GM19023 (cell line): ENCODE measurements at regions not wholly inside any gene's neighbourhood (a gene's known extent, or its start where the extent isn't known, plus 50 kb on each side); places are given as distances from the start of the nearest gene placed in this dataset.

ENCODE experiments used
- ATAC-seq: cut with Tn5 transposase; IDR thresholded peaks from one replicate; pipeline ENCODE4 v1.9.1; 2021; ENCODE audit warnings: mild to moderate bottlenecking, moderate library complexity; ENCODE audit not compliant: unreplicated experiment

- ATAC-seq: no peak
These were observed 1034.4 kb upstream of the NR2F2 start for GRCh38 chr15:95295896-95296625.

- no peak for ATAC-seq
These were observed 1033.9 kb upstream of the NR2F2 start for GRCh38 chr15:95296643-95297042.

- ATAC-seq: no peak
These were observed 1031.8 kb upstream of the NR2F2 start for GRCh38 chr15:95298729-95299128.

GRCh38 chr15:95300958-95301357, 1029.5 kb upstream of the NR2F2 start:
- ATAC-seq: no peak

DNA sequence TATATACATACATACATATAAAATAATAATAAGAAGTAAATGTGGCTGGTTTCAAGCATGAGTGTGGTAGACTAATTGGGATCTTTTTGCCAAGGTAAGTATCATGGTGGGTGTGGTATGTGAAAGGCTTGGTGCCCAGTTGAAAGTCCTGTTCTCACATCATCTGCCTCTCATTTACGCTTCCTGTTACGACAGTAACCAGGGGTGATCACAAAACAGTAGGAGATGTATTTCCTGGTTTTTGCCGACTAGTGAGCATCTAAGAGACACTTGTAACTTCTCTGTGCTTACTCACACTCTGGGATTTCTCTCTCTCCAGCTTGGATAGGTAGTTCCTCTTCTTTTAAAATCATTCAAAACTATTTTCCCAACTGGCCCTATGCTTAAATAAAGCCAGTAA, 1028.3 kb upstream of the NR2F2 start:
- ATAC-seq: no peak

GRCh38 chr15:95302809-95303208, 1027.7 kb upstream of the NR2F2 start:
- no peak for ATAC-seq

- ATAC-seq: no peak
These were observed 1026.8 kb upstream of the NR2F2 start for GRCh38 chr15:95303713-95304112.

DNA sequence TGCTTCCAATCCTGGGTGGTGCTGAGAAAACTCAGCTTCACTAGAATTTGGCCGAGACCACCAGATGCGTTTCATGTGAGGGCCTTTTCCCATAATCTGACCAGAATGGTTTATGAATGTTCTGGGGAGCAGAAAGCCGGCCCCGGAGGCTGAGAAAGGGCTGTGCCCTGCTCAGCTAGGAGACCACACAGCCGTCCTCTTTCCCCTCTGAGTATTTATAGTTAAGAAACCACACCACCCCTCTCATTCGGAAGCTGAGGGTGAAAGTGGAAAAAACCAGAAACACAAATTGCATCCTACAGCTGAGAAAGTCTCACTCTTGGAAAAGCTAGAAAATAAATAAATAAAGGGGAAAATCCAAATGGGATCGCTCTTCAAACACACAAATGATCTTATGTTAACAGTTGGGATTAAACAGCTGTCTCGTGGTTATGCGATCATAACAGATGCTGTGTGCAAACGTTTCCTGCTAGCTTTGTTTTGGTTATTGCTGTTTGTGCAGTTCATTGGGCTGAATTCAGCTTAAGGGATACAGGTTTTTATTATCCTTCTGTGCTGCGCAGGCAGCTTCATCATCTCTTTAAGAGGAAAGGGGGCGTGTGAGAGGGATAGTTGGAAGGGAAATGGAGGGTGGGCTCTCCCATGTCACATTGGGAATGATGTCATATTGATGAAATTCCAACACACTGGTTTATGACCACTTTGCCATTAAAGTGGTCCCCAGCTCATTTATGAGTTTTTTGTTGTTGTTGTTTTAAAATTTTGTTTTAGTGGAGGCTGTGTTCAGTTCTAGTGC, 1026.2 kb upstream of the NR2F2 start:
- no peak for ATAC-seq

GRCh38 chr15:95304947-95305400, 1025.5 kb upstream of the NR2F2 start:
- ATAC-seq: no peak

- no peak for ATAC-seq
These were observed 1023.4 kb upstream of the NR2F2 start for GRCh38 chr15:95307115-95307514.

DNA sequence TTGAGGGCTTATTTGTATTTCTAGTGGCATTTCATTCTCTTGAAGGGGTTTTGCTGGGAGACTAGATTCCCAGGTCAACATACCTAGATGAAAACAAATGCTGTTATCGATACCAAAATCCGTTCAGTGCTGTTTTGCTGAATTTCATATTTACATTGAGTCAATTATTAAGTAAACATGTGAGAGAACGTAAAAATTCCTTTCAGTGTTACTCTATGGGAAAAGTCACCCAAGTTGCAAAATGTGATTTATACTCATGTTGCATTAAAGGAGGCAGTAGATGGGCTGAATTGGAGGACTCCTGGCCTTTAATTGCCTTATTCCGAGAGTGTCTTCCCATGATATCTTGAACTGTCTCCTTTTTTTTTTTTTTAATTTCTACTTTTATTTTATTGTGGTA, 1011.3 kb upstream of the NR2F2 start:
- no peak for ATAC-seq

DNA sequence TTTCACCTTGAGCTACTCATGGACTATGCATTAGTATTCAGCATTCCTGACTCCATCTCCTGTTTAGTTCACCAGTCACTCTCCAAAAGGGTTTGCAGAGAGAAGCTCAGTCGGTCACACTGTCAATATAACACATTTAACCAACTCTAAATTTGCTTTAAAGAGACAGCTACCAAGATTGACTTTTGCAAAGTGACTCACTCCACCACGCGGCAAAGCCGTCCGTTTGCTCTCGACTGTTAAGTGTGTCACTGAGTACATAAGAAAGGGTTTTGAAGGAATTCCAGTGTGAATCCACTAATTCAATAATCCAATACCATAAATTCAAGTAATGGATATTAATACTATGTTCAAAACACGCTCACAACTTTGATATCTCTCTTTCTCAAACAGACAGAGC, 1006.7 kb upstream of the NR2F2 start:
- ATAC-seq: no peak

DNA sequence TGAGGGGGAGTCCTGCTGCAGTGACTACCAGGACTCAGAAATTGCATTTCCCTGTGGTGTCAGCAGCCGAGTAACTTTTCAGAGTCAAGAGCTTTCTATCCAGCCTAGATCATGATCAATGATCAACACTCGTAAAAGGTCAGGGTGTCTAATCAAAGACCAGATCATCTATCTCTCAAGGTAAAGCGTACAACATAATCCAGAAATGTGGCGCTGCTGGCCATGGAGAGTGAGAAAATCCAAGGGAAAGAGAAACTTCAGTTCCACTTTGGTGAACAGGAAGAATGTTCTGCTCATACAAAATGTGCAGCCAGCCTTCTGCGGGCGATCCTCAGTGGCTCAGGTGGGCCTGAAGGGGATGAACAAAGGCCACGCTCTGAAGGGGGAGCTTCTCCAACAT, 1005.8 kb upstream of the NR2F2 start:
- ATAC-seq: no peak

- ATAC-seq: no peak
These were observed 1004.6 kb upstream of the NR2F2 start for GRCh38 chr15:95325763-95326404.

- ATAC-seq: no peak
These were observed 1003.9 kb upstream of the NR2F2 start for GRCh38 chr15:95326431-95327182.

- no peak for ATAC-seq
These were observed 1003.3 kb upstream of the NR2F2 start for GRCh38 chr15:95327183-95327525.

GRCh38 chr15:95327661-95328060, 1002.8 kb upstream of the NR2F2 start:
- ATAC-seq: no peak

GRCh38 chr15:95328559-95328958, 1001.9 kb upstream of the NR2F2 start:
- no peak for ATAC-seq

- no peak for ATAC-seq
These were observed 1001.1 kb upstream of the NR2F2 start for GRCh38 chr15:95329362-95329761.

GRCh38 chr15:95341686-95342085, 988.8 kb upstream of the NR2F2 start:
- ATAC-seq: no peak

DNA sequence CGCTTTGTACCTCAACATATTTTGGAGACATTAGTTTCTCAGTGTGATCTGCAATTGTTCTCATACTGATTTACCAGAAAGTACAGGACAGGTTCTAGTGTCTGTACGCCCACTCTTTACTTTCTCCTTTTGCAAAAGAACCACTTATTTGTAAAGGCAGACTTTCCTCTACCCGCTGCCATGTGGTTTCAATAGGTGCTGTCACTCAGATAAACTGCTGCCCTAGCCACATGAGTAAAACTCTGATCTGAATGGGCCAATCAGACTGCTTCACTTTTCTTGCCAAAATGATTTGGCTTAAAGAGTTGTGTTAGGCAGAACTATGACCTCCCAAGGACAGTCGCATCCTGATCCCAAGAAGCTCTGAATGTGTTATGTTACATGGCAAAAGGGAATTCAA, 984.6 kb upstream of the NR2F2 start:
- ATAC-seq: no peak
